HTR-8/SVneo (cell line): ENCODE measurements at regions not wholly inside any gene's neighbourhood (a gene's known extent, or its start where the extent isn't known, plus 50 kb on each side); places are given as distances from the start of the nearest gene placed in this dataset.
A peak's percentile ranks its signal among the peaks of the same experiment; 100 is the strongest.
"Not testable (repeated sequence)": the region's sequence is repeated elsewhere in the genome, so short reads cannot be mapped to it uniquely, and the experiment has no call there.

Source experiments
- DNase-seq: peaks from one replicate; pipeline ENCODE4 v3.0.0; 2011; ENCODE audit warnings: low spot score, mixed read lengths; ENCODE audit not compliant: insufficient read length
- FAIRE-seq: peaks from 2 replicates; lab custom pipeline; 2011; peaks lifted over from hg19 to GRCh38; lab: Jason Lieb, UNC

- FAIRE-seq (peak; percentile 13), DNase-seq (peak; percentile 50)
Measured at GRCh38 chr3:159724627-159725026, 264.0 kb upstream of the IL12A start.

GRCh38 chr3:159726231-159726964, 262.2 kb upstream of the IL12A start:
- DNase-seq (peak; percentile 40), FAIRE-seq (peak; percentile 69)

- DNase-seq (no peak), FAIRE-seq (no peak)
Measured at GRCh38 chr3:159727506-159727905, 261.1 kb upstream of the IL12A start.

GRCh38 chr3:159731254-159731653, 257.4 kb upstream of the IL12A start:
- FAIRE-seq, result no peak
- no peak for DNase-seq

- no peak for DNase-seq
- peak; percentile 59 for FAIRE-seq
Measured at GRCh38 chr3:159732172-159733111, 256.2 kb upstream of the IL12A start.

- no peak for FAIRE-seq
- peak; percentile 77 for DNase-seq
Measured at GRCh38 chr3:159733194-159733860, 255.3 kb upstream of the IL12A start.

GRCh38 chr3:159734681-159735080, 254.0 kb upstream of the IL12A start:
- FAIRE-seq (no peak), DNase-seq (no peak)

GRCh38 chr3:159739166-159739565, 249.5 kb upstream of the IL12A start:
- FAIRE-seq (no peak), DNase-seq (no peak)

GRCh38 chr3:159739969-159740368, 248.7 kb upstream of the IL12A start:
- DNase-seq (no peak), FAIRE-seq (peak; percentile 65)

- no peak for DNase-seq
Measured at GRCh38 chr3:159741281-159741680, 247.4 kb upstream of the IL12A start.

GRCh38 chr3:159748425-159748824, 240.2 kb upstream of the IL12A start:
- DNase-seq (no peak), FAIRE-seq (no peak)

More at GRCh38 chr3:159741281-159741680, 247.4 kb upstream of the IL12A start:
- no peak for FAIRE-seq

GRCh38 chr3:159749406-159749805, 239.2 kb upstream of the IL12A start:
- no peak for DNase-seq
- no peak for FAIRE-seq

GRCh38 chr3:159751146-159751545, 237.5 kb upstream of the IL12A start:
- FAIRE-seq (no peak), DNase-seq (no peak)

- no peak for DNase-seq
- no peak for FAIRE-seq
Measured at GRCh38 chr3:159751752-159752151, 236.9 kb upstream of the IL12A start.

- not testable (repeated sequence) for FAIRE-seq, DNase-seq
Measured at GRCh38 chr3:159756279-159757207, 232.1 kb upstream of the IL12A start.

GRCh38 chr3:159757341-159758060, 231.1 kb upstream of the IL12A start:
- DNase-seq, result no peak
- no peak for FAIRE-seq

- no peak for DNase-seq
- FAIRE-seq, result no peak
Measured at GRCh38 chr3:159760046-159760445, 228.6 kb upstream of the IL12A start.

GRCh38 chr3:159761369-159761768, 227.3 kb upstream of the IL12A start:
- FAIRE-seq, result no peak

More at GRCh38 chr3:159761369-159761768, 227.3 kb upstream of the IL12A start:
- DNase-seq, result peak; percentile 34
